Breast epithelium (tissue), 3 donors: ENCODE measurements at regions not wholly inside any gene's neighbourhood (a gene's known extent, or its start where the extent isn't known, plus 50 kb on each side); places are given as distances from the start of the nearest gene placed in this dataset.

Experiments used
- POLR2A ChIP-seq: fragments of 450-650 bp; IDR thresholded peaks from one replicate; pipeline ENCODE4 v1.6.1; 2016; ENCODE audit warnings: antibody characterized with exemption, mild to moderate bottlenecking, moderate library complexity
- TF ChIP-seq, protein P1 (sequence below), 3 donors: fragments of 450-650 bp; IDR thresholded peaks; one replicate each; pipeline ENCODE4 v1.5.1; 2016 to 2017; ENCODE audit warnings: antibody characterized with exemption in 3 of 3, mild to moderate bottlenecking in 3 of 3, moderate library complexity in 3 of 3

GRCh38 chr4:37538931-37539330 is 147.2 kb downstream of the RELL1 start:
- TF ChIP-seq, protein P1, sequence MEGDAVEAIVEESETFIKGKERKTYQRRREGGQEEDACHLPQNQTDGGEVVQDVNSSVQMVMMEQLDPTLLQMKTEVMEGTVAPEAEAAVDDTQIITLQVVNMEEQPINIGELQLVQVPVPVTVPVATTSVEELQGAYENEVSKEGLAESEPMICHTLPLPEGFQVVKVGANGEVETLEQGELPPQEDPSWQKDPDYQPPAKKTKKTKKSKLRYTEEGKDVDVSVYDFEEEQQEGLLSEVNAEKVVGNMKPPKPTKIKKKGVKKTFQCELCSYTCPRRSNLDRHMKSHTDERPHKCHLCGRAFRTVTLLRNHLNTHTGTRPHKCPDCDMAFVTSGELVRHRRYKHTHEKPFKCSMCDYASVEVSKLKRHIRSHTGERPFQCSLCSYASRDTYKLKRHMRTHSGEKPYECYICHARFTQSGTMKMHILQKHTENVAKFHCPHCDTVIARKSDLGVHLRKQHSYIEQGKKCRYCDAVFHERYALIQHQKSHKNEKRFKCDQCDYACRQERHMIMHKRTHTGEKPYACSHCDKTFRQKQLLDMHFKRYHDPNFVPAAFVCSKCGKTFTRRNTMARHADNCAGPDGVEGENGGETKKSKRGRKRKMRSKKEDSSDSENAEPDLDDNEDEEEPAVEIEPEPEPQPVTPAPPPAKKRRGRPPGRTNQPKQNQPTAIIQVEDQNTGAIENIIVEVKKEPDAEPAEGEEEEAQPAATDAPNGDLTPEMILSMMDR (IDR thresholded peaks at IDR 0.05): no peak
- no peak for TF ChIP-seq POLR2A
